NOMO-1 (cell line): ENCODE measurements at regions not wholly inside any gene's neighbourhood (a gene's known extent, or its start where the extent isn't known, plus 50 kb on each side); places are given as distances from the start of the nearest gene placed in this dataset.
"Not testable (repeated sequence)": the region's sequence is repeated elsewhere in the genome, so short reads cannot be mapped to it uniquely, and the experiment has no call there.

Experiments
- DNase-seq, 2 experiments: peaks; one replicate each; lab custom pipeline; 2025; ENCODE audit not compliant: unreplicated experiment in 2 of 2; lab: John Stamatoyannopoulos, UW

- not testable (repeated sequence) for DNase-seq
Observed at GRCh38 chr16:15307184-15307583, 70.9 kb downstream of the NPIPA5 start.

- not testable (repeated sequence) for DNase-seq
Observed at GRCh38 chr16:15305889-15306288, 72.2 kb downstream of the NPIPA5 start.

GRCh38 chr16:15303667-15304324, 74.3 kb downstream of the NPIPA5 start:
- DNase-seq: not testable (repeated sequence)

GRCh38 chr16:15297104-15297503, 81.0 kb downstream of the NPIPA5 start:
- not testable (repeated sequence) for DNase-seq

- not testable (repeated sequence) for DNase-seq
Observed at GRCh38 chr16:15274796-15275195, 103.3 kb downstream of the NPIPA5 start.

GRCh38 chr16:15273964-15274363, 104.1 kb downstream of the NPIPA5 start:
- DNase-seq: not testable (repeated sequence)

GRCh38 chr16:15266941-15267340, 111.2 kb downstream of the NPIPA5 start:
- not testable (repeated sequence) for DNase-seq

- DNase-seq: peak; percentile 9 to 15
Observed at GRCh38 chr16:15262212-15262611, 115.9 kb downstream of the NPIPA5 start.

- DNase-seq: not testable (repeated sequence)
Observed at GRCh38 chr16:15247971-15248370, 130.1 kb downstream of the NPIPA5 start.

- not testable (repeated sequence) for DNase-seq
Observed at GRCh38 chr16:15236674-15237323, 141.3 kb downstream of the NPIPA5 start.

- DNase-seq: not testable (repeated sequence)
Observed at GRCh38 chr16:15235140-15235539, 141.1 kb upstream of the RRN3 start.

GRCh38 chr16:15234702-15235101, 140.6 kb upstream of the RRN3 start:
- not testable (repeated sequence) for DNase-seq

- not testable (repeated sequence) for DNase-seq
Observed at GRCh38 chr16:15230432-15230831, 136.4 kb upstream of the RRN3 start.

- not testable (repeated sequence) for DNase-seq
Observed at GRCh38 chr16:15229661-15230060, 135.6 kb upstream of the RRN3 start.

GRCh38 chr16:15224651-15225050, 130.6 kb upstream of the RRN3 start:
- DNase-seq: not testable (repeated sequence)

- not testable (repeated sequence) for DNase-seq
Observed at GRCh38 chr16:15223398-15223797, 129.3 kb upstream of the RRN3 start.

GRCh38 chr16:15219679-15220615, 125.9 kb upstream of the RRN3 start:
- DNase-seq: peak; percentile 9 to 13

GRCh38 chr16:15218856-15219500, 124.9 kb upstream of the RRN3 start:
- DNase-seq: not testable (repeated sequence)

GRCh38 chr16:15207202-15207981, 113.3 kb upstream of the RRN3 start:
- DNase-seq: not testable (repeated sequence)

- peak in 1 of 2 experiments; percentile 15 for DNase-seq
Observed at GRCh38 chr16:15206439-15206838, 112.4 kb upstream of the RRN3 start.
